GM19238 (cell line): ENCODE measurements at regions not wholly inside any gene's neighbourhood (a gene's known extent, or its start where the extent isn't known, plus 50 kb on each side); places are given as distances from the start of the nearest gene placed in this dataset.

ENCODE experiments used
- DNase-seq: peaks from one replicate; pipeline ENCODE4 v3.0.0; 2011; ENCODE audit warnings: low spot score; ENCODE audit not compliant: insufficient read length

DNA sequence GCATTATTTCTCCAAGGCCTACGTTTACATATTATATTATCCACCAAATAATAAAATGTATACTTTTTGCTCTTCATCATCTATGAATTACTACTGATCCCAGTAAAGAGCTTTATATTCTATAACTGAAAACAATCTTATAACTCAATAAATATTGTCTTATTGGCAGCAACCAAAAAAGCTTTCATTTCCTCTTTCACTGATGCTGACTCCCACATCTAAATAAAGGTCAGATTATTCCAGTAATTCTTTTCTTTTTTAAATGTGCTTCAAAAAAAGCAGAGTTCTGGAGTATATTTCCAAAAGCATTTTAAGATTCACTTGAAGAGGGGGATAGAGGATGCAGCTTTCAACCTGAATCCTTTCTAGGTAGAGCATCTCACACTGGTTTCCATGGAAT lies 75.3 kb upstream of the NR4A3 start:
- no peak for DNase-seq

- DNase-seq = no peak
Observed at GRCh38 chr9:99748266-99748665, 73.4 kb upstream of the NR4A3 start.

DNA sequence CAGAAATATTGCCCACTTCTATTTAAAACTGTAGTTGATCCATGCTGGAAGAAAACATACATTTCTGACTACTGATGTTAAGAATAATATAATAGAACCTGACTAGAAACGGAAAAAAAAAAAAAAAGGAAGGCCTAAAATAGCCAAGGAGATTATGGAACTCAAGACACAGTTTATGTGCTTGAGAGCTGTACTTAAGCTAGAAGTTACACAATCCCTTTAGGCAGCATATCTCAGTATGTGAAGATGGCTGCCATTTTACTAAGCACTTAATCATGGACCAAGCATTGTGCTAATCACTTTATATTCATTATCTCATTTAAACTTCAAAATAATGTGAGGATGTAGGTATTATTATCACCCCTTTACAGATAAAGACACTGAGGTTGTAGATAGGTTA lies 73.0 kb upstream of the NR4A3 start:
- no peak for DNase-seq

DNA sequence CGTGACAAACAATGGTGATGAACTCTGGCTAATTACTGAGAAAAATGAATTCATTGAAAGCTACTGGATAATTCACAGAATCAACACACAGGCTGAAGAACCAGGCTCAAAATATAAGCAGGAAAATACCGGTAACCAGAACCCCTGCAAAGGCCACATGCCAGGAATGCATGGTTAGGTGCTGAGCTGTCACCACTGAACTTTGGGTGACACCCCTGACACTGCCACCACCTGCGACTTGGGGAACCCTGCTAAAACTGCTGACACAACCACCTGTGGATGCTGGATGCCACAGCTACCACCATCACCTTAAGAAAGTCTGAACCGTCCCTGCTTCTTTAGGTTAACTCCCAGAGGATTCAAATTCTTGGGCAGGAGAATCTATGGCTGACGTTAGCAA lies 72.0 kb upstream of the NR4A3 start:
- DNase-seq = no peak

DNA sequence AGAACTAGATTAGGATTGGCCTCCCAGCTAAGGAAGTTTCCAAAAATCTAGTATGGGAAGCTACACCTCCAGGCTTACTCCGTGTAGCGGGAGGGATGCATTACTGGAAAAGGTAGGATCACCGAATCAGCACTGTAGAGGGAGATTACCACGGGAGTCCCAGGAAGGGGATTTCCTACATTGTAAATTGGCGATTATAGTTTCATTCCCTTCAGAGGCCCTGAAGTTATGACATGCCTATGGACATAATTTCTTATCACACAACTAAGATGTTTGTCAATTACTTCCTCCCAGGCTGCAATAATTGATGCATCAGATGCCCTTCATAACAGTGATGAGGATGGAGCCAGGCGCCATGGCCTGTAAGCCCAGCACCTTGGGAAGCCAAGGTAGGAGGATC lies 71.2 kb upstream of the NR4A3 start:
- no peak for DNase-seq

DNA sequence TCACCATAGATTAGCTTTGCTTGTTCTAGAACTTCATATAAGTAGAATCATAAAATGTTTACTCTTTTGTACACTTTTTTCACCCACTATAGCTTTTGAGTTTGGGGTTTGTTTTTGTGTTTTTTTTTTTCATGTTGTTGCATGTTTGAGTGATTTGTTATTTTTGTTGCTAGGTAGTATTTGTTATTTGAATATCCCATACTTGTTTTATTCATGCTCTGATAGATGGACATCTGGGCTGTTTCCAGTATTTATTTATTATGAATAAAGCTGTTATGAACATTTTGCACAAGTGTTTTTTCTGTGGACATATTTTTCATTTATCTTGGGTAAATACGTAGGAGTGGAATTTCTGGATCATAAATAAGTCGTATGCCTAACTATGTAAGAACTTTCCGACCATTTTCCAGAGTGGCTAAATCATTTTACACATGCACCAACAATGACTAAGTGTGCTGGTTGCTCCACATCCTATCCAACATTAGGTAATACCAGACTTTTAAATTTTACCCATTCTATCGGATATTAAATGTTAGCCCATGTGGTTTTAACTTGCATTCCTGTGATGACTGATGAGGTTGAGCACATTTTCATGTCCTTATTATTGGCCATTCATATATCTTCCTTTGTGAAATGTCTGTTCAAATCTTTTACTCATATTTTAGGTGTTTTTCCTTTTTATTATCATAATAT lies 69.1 kb upstream of the NR4A3 start:
- no peak for DNase-seq

- no peak for DNase-seq
Observed at GRCh38 chr9:99753436-99753835, 68.2 kb upstream of the NR4A3 start.

DNA sequence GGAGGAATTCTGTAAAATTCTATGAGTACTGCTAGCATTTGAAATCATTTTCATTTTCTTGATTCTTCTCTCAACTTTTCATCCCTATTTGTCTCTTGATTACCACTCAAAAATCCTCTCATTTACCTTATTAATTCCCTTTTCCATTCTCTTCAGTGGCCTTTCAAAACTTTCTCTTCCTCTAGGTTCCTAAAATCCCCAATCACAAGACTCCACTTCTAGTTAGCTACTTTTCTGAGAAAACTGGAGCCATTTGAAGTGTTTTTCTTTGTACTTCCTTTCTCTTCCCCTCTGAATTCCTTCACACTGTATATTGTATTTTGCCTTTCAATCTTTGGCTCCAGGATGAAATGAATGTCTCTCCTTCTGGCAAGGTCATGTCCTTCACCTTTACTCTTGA lies 61.3 kb upstream of the NR4A3 start:
- DNase-seq = no peak

- peak; percentile 11 for DNase-seq
Observed at GRCh38 chr9:99762470-99762869, 59.2 kb upstream of the NR4A3 start.
